ENCODE measurements at regions not wholly inside any gene's neighbourhood (a gene's known extent, or its start where the extent isn't known, plus 50 kb on each side); places are given as distances from the start of the nearest gene placed in this dataset.

DNA sequence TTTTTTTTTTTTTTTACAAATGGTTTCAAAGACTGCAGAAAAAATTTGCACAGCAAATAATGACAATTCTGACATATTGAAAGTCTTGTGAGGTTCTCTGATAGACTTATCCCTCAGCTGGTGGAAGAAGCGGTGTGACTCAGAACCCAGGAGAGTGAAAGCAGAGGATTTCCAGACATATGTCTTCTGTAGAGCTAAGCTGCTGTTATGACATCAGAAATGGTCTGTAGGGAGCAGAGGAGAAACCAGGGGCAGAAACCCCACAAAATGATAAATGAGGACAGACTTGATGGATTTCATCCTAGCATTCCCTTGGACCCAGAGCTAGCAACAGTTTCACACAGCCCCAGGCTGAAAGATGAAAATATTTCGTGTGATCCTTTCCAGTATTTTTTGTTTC is 582.6 kb downstream of the METTL15 start:
- no peak overlapping the region for H3K27ac ChIP-seq
- H3K4me3 ChIP-seq: no peak overlapping the region
- no peaks in the 10 kb centered on the region for H3K27me3 ChIP-seq
- no peak overlapping the region for H3K4me2 ChIP-seq
- H4K20me1 ChIP-seq: no peaks in the 10 kb centered on the region
- no peaks in the 10 kb centered on the region for H3K9me3 ChIP-seq
- TF ChIP-seq Cebpa-rat (IDR thresholded peaks at IDR 0.05): no peak
- H3K4me1 ChIP-seq: no peaks in the 10 kb centered on the region; the same call in 1 of the 2 replicates
- no peaks in the 10 kb centered on the region for H3K36me3 ChIP-seq
- H3K9ac ChIP-seq: no peak overlapping the region

DNA sequence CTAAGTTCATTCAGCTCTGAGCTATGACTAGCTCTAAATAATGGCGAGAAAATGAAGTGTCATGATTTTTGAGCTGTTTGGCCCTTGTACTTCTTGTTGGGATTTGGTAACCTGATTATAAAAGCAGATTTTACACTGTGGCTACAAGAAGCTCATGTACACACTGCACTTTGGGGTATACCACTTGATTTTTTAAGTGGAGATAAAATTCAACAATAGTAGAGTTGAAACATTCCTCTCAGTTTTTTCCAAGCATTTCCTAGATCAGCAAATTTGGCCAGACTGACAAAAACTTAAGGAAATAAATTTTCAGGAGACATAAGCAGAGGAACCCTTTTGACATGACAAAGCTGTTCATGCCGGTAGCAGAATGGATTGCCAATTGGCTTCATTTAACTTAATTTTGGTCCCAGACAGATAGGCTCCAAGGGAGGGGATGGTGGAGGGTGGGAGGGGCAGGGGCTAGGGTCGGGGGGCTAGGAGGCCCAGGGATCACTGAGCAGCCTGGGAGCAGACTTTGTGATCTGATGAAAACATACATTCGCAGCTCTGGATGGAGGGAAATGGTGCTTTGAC is 575.9 kb downstream of the METTL15 start:
- H4K20me1 ChIP-seq: no peaks in the 10 kb centered on the region
- no peaks in the 10 kb centered on the region for H3K27me3 ChIP-seq
- H3K9me3 ChIP-seq: no peaks in the 10 kb centered on the region
- no peaks in the 10 kb centered on the region for H3K4me1 ChIP-seq
- TF ChIP-seq Cebpa-rat (IDR thresholded peaks at IDR 0.05): no peak
- H3K27ac ChIP-seq: no peak overlapping the region
- H3K36me3 ChIP-seq: no peaks in the 10 kb centered on the region
- H3K4me3 ChIP-seq: no peak overlapping the region
- no peak overlapping the region for H3K4me2 ChIP-seq
- no peak overlapping the region for H3K9ac ChIP-seq

- Histone ChIP-seq H3K9ac (no peak overlapping the region), H4K20me1 (no peaks in the 10 kb centered on the region), H3K27ac (no peak overlapping the region), H3K36me3 (no peaks in the 10 kb centered on the region), H3K9me3 (no peaks in the 10 kb centered on the region), H3K27me3 (no peaks in the 10 kb centered on the region), H3K4me1 (no peaks in the 10 kb centered on the region), H3K4me3 (no peak overlapping the region), H3K4me2 (no peak overlapping the region)
- TF ChIP-seq Cebpa-rat (IDR thresholded peaks at IDR 0.05): no peak
Observed at GRCh38 chr11:28679795-28680468, 571.7 kb downstream of the METTL15 start.

DNA sequence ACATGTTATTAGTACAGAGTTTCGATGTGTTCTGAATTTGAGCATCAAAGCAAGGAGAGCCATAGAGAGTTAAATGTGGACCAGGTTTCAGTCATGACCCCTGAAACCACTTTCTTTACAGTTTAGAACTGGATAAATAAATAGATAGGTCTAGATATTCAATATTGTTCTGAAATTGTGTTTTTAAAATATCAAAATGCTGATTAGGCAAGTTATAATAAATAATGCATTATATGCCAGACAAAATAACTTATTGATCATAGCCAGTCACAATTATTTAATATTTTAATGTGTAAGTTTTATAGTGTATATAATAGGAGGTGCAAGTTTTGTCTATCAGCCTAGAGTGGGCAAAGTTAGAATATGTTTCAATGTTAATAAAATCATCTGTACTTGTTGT is 569.5 kb downstream of the METTL15 start:
- TF ChIP-seq Cebpa-rat (IDR thresholded peaks at IDR 0.05): no peak
- no peak overlapping the region for H3K27ac ChIP-seq
- no peaks in the 10 kb centered on the region for H3K4me1 ChIP-seq
- no peaks in the 10 kb centered on the region for H3K27me3 ChIP-seq
- no peaks in the 10 kb centered on the region for H3K36me3 ChIP-seq
- H3K9ac ChIP-seq: no peak overlapping the region
- no peak overlapping the region for H3K4me2 ChIP-seq
- H3K9me3 ChIP-seq: no peaks in the 10 kb centered on the region
- no peak overlapping the region for H3K4me3 ChIP-seq
- H4K20me1 ChIP-seq: no peaks in the 10 kb centered on the region

DNA sequence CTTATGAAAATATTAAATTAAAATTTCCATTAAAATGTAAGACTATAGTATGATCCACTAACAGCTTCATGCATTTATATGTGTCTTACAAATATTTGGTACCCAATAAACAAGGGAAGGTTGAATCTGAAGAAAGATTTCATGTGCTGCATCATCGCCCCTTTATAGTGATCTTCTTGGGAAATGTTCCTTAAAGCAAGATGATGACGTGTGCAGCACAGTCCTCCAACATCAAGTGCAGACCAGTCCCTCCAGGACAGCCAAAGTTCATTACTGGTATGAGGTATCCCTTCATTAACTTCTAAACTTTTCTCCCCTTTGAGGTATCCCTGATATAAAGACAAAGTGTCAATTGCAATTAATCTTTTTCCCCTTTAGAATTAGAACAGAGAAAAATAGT is 567.0 kb downstream of the METTL15 start:
- no peak overlapping the region for H3K4me3 ChIP-seq
- no peak overlapping the region for H3K27ac ChIP-seq
- no peak overlapping the region for H3K4me2 ChIP-seq
- H3K27me3 ChIP-seq: no peaks in the 10 kb centered on the region
- H3K4me1 ChIP-seq: no peaks in the 10 kb centered on the region
- H3K9me3 ChIP-seq: no peaks in the 10 kb centered on the region
- H3K9ac ChIP-seq: no peak overlapping the region
- no peak for TF ChIP-seq Cebpa-rat (IDR thresholded peaks at IDR 0.05)
- no peaks in the 10 kb centered on the region for H3K36me3 ChIP-seq
- no peaks in the 10 kb centered on the region for H4K20me1 ChIP-seq

- Histone ChIP-seq H3K9ac (no peak overlapping the region), H4K20me1 (no peaks in the 10 kb centered on the region), H3K27ac (no peak overlapping the region), H3K4me3 (no peak overlapping the region), H3K4me1 (no peaks in the 10 kb centered on the region), H3K36me3 (no peaks in the 10 kb centered on the region), H3K27me3 (no peaks in the 10 kb centered on the region), H3K9me3 (no peaks in the 10 kb centered on the region), H3K4me2 (no peak overlapping the region)
- no peak for TF ChIP-seq Cebpa-rat (IDR thresholded peaks at IDR 0.05)
Observed at GRCh38 chr11:28674433-28675103, 566.4 kb downstream of the METTL15 start.

DNA sequence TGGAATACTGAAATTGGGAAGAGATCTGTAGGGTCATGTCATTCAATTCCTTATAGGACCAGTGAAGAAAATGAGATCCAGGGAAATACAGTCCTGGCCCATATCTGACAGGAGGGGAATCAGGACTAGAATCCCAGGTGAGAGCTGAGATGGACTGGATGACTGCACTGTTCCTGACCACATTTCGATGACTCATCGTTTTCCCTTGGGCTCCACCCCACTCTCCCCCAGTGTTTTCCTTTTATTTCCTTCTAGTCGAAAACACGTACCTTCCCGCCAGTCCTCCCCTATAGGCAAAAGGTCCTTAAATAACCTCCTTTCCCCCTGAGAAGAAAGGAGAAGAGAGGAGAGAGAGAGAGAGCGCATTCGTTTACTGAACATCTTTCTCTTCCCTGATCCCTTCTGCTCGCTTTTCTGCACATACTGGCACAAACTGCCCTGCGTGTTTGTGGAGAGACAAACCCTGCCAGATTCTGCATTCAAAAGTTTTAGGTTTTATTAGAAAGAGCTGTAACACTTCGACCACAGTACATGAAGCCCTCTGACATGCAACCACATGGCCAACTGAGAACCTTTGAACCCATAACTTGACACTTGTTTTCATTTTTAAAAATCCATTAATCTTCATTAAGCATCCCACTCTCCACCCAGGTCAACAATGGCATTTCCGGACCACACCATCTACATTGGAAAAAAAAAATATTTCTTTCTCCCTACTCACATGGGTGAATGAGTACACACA is 565.7 kb downstream of the METTL15 start:
- H3K9ac ChIP-seq: no peak overlapping the region
- H3K36me3 ChIP-seq: no peaks in the 10 kb centered on the region
- no peaks in the 10 kb centered on the region for H3K4me1 ChIP-seq
- no peak overlapping the region for H3K4me3 ChIP-seq
- no peaks in the 10 kb centered on the region for H3K9me3 ChIP-seq
- no peak overlapping the region for H3K27ac ChIP-seq
- H3K27me3 ChIP-seq: no peaks in the 10 kb centered on the region
- no peaks in the 10 kb centered on the region for H4K20me1 ChIP-seq
- TF ChIP-seq Cebpa-rat (IDR thresholded peaks at IDR 0.05): no peak
- no peak overlapping the region for H3K4me2 ChIP-seq

GRCh38 chr11:28671274-28671673 is 563.1 kb downstream of the METTL15 start:
- Histone ChIP-seq H3K27me3 (no peaks in the 10 kb centered on the region), H3K4me3 (no peak overlapping the region), H3K36me3 (no peaks in the 10 kb centered on the region)

GRCh38 chr11:28666632-28667031 is 558.4 kb downstream of the METTL15 start:
- Histone ChIP-seq H3K9me3 (no peaks in the 10 kb centered on the region), H4K20me1 (no peaks in the 10 kb centered on the region), H3K4me2 (no peak overlapping the region), H3K27ac (no peak overlapping the region), H3K27me3 (no peaks in the 10 kb centered on the region), H3K36me3 (no peaks in the 10 kb centered on the region), H3K4me3 (no peak overlapping the region), H3K9ac (no peak overlapping the region), H3K4me1 (no peaks in the 10 kb centered on the region)
- TF ChIP-seq Cebpa-rat (IDR thresholded peaks at IDR 0.05): no peak

More at GRCh38 chr11:28671274-28671673, 563.1 kb downstream of the METTL15 start:
- no peaks in the 10 kb centered on the region for H3K9me3 ChIP-seq
- TF ChIP-seq Cebpa-rat (IDR thresholded peaks at IDR 0.05): no peak
- no peak overlapping the region for H3K27ac ChIP-seq
- H3K4me1 ChIP-seq: no peaks in the 10 kb centered on the region
- H4K20me1 ChIP-seq: no peaks in the 10 kb centered on the region
- H3K4me2 ChIP-seq: no peak overlapping the region
- H3K9ac ChIP-seq: no peak overlapping the region
